ENCODE measurements at regions not wholly inside any gene's neighbourhood (a gene's known extent, or its start where the extent isn't known, plus 50 kb on each side); places are given as distances from the start of the nearest gene placed in this dataset.

DNA sequence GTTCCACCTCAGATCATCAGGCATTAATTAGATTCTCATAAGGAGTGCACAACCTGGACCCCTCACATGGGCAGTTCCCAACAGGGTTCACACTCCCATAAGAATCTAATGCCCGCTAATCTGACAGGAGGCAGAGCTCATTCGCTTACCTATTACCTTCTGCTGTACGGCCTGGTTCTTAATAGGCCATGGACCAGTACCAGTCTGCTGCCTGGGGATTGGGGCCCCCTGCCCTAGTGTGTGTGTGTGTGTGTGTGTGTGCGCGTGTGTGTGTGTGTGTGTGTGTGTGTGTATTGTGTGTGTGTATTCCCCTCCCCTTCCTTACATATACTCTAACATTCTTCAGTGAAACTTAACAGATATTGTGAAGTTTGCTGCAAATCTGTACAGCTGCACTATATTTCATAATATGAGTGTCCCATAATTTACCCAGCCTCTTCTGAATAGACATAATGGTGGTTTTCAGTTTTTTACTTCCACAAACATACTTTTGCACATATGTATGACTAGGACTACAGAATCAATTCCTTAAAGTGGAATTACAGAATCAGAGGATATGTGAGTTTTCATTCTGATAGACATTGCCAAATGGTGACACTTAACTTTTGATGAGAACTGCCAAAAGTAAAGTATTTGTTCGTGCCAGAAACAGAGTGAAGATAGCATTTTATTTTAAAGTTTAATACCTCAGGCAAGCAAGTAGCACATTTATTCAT, 205.2 kb upstream of the EEA1 start:
- no peak overlapping the region for H3K27ac Mint-ChIP-seq
- H3K4me1 Mint-ChIP-seq: peaks cover 16% of the 10 kb centered on the region
- no peak for DNase-seq
- no peak for ATAC-seq
- no peaks in the 10 kb centered on the region for H3K36me3 Mint-ChIP-seq (ENCODE audit: low read depth)
- H3K27me3 Mint-ChIP-seq: peaks cover 9% of the 10 kb centered on the region
- H3K4me3 Mint-ChIP-seq: no peak overlapping the region
- no peaks in the 10 kb centered on the region for H3K9me3 ChIP-seq (ENCODE audit: control insufficient read depth, low read length, poor library complexity, severe bottlenecking)

DNA sequence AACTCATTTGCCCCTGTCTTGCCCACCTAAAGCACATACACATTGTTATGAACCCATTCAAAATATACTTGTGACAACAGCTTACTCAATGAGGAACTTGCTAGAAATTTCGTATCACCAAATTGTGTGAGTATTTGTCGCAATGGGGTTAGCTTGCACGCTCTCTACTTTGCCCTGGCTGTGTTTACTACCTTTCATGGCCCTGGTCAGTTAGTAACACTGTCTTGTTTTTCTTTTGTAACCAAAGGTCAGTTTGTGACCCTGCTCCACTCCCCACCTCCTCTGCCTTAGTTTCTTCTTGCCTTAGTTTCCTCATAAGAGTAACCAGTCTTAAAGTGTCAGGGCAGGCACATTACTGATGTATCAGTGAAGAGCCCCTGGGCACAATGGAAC, 205.8 kb upstream of the EEA1 start:
- no peak overlapping the region for H3K27ac Mint-ChIP-seq
- no peak for DNase-seq
- H3K36me3 Mint-ChIP-seq (ENCODE audit: low read depth): no peaks in the 10 kb centered on the region
- peaks cover 16% of the 10 kb centered on the region for H3K4me1 Mint-ChIP-seq
- peak overlapping the region; percentile 34 for H3K4me3 Mint-ChIP-seq
- H3K9me3 ChIP-seq (ENCODE audit: control insufficient read depth, low read length, poor library complexity, severe bottlenecking): no peaks in the 10 kb centered on the region
- H3K27me3 Mint-ChIP-seq: peaks cover 9% of the 10 kb centered on the region
- ATAC-seq: no peak

DNA sequence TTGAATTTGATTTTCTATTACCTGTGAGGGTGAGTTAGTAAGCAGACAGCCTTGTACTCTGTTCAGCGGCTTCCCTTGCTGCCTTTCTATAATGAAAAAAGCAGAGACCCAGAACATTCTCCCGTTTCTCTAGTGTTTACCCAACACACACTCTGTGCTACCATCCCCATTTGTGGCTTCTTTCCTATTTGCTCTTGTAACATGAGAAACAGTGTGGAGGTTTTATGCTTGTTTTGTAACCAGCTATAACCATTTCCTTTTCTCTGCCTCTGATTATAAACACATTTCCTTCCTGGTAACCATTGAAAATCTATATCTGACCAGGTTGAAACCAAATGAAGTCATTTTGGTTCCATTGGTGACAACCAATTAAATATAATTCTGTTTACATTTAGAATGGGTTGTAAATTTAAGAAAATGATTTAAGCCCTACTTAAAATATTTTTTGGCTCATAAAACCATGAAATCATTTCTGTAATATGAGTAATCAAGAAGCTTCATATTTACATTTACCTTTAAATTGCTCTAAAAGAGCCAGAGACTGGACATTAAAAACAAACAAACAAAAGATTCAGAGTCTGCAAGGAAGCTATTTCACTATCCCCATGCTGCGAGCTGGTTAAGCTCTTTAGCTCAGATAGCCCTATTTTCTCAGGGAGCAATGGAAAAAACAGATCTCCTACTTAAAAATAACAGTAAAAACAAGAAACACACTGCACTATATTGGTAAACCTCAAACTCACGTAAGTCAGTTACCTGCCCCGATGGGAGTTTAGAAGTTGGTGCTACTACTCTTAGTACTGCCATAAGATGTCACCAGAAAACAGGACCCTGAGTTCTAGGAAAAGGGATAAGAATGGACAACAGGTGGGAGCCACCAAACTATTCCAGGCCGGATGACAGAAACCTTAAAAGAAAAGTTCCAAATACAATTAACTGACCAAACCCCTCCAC, 206.5 kb upstream of the EEA1 start:
- Mint-ChIP-seq H3K4me1 (peaks cover 16% of the 10 kb centered on the region), H3K36me3 (ENCODE audit: low read depth) (no peaks in the 10 kb centered on the region), H3K27ac (peak overlapping the region; percentile 45), H3K27me3 (peaks cover 9% of the 10 kb centered on the region), H3K4me3 (peak overlapping the region; percentile 34)
- no peaks in the 10 kb centered on the region for H3K9me3 ChIP-seq (ENCODE audit: control insufficient read depth, low read length, poor library complexity, severe bottlenecking)
- ATAC-seq: no peak
- DNase-seq: no peak

DNA sequence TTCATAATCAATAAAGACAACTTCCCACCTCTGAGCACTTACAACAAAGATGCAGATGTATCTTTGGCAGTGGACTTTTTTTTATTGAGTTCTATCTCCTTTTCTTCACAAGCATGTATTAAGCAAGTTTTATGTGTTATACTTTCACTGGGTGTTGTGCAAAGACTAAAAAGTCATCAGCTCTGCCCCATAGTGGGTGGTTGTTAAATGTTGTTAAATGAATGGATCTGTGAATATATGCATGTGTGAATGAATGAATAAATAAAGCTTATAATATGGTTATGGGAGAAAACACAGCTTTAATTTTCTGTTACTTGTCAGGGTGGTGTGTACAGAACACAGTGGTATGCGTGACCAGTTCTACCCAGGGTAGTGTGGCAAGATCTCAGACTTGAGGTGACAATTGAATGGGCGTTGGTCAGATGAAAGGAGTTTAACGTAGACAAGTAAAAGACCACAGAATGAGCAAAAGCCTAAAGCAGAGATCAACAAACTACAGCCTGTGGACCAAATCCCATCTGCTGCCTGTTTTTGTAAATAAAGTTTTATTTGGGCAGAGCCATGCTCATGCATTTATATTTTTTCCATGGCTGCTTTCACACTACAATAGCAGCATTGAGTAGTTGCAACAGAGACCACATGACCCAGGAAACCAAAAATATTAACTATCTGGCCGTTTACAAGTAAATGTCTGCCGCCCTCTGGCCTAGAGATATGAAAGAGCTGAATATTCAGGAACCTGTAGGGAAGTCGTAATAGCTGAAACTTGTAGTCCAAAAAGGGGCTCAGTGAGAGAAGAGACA, 207.4 kb upstream of the EEA1 start:
- no peaks in the 10 kb centered on the region for H3K36me3 Mint-ChIP-seq (ENCODE audit: low read depth)
- no peak overlapping the region for H3K4me3 Mint-ChIP-seq
- no peaks in the 10 kb centered on the region for H3K9me3 ChIP-seq (ENCODE audit: control insufficient read depth, low read length, poor library complexity, severe bottlenecking)
- peaks cover 16% of the 10 kb centered on the region for H3K4me1 Mint-ChIP-seq
- H3K27ac Mint-ChIP-seq: no peak overlapping the region
- ATAC-seq: no peak
- H3K27me3 Mint-ChIP-seq: peaks cover 9% of the 10 kb centered on the region
- no peak for DNase-seq

DNA sequence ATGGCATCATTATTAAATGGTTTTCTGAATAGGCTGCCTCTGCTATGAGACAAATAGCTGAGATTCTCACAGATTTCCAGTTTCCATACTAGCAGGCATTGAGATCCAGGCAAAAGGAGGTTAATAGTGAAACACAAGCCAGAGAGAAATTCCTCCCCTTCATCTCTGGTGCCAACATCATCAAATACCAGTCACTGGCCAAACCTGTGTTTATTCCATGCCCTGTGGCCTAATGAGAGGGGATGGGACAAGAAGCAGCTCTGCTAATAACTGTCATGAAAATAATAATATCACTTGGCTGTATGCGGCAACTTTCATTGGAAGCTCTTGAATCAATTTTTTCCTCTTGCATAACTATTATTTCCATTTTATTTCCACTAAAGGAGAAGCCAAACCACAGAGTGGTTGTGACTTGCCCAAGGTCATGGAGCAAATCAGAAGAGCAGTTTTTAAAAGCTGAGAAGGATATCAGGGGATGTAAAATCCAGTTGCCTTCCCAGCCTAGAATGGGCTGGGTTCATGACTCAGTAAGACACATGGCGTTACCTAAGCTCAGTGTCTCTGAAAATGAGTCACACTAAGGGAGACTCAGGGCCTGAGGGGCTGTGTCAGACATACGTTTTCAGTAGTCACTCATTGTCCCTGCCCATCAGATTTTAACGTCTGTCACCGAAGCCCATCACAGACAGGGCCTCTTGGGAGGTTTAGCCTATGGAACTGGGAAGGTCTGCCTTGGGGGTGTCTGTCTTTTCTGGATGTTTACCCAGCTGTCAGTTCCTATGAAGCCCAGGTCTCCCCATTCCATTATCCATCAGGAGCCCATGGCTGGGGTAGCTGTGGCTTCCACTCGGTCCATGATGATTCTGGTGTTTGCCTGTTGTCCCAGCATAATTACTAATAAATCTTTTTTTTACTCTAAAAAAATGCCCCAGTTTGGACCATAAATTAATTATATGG, 208.8 kb upstream of the EEA1 start:
- Mint-ChIP-seq H3K4me3 (no peak overlapping the region), H3K27me3 (peaks cover 9% of the 10 kb centered on the region), H3K4me1 (peaks cover 16% of the 10 kb centered on the region), H3K36me3 (ENCODE audit: low read depth) (no peaks in the 10 kb centered on the region), H3K27ac (peak overlapping the region; percentile 29)
- ATAC-seq: peak; percentile 37
- no peak for DNase-seq
- H3K9me3 ChIP-seq (ENCODE audit: control insufficient read depth, low read length, poor library complexity, severe bottlenecking): no peaks in the 10 kb centered on the region

DNA sequence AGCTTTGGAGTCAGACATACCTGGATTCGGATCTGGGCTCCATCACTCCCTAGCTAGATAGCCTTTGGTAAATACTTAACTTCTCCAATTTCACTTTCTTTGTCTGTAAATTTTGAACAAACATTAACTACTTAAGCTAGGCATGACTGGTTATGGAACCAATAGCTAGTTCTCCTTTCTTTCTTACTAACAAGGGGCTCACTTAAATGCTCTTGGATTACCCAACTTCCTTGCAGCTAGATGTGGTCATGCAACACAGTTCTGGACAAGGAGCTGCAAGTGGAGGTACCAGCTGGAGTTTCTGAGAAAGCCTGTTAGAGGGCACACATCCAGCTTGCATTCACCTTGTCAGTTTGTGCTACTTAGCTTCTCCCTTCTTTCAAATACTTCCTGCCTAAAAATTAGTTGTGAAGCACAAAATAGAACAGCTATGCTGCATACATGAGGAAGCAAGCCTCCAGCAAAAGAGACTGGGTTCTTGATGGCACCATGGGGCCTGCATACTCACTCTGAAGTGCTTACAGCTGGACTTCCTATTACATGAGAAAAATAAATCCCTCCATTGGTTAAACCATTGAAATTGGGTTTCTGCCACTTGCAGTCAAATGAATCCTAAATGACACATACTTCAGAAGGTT, 210.1 kb upstream of the EEA1 start:
- Mint-ChIP-seq H3K27ac (peak overlapping the region; percentile 46), H3K4me1 (peaks cover 16% of the 10 kb centered on the region), H3K36me3 (ENCODE audit: low read depth) (no peaks in the 10 kb centered on the region), H3K27me3 (peaks cover 9% of the 10 kb centered on the region), H3K4me3 (peak overlapping the region; percentile 1)
- DNase-seq (no peak), ATAC-seq (peak; percentile 46)
- H3K9me3 ChIP-seq (ENCODE audit: control insufficient read depth, low read length, poor library complexity, severe bottlenecking): no peaks in the 10 kb centered on the region

DNA sequence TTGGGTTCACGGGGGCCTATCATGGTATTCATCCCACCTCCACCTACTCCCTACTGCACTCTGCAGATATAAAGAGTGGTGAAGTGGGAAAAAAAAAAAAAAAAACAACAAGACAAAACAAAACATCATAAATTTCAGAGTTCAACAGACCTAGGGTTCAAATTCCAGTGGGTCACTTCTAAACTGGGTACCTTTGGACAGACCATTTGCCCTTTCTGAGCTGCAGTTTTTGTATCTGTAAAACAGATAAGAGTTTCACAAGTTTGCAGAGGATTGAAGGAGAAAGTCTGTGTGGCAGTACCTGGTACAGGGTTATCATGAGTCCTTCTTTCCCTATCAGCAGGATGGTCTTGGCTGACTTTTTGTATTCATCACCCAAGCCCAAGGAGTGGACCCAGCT, 211.2 kb upstream of the EEA1 start:
- H3K27me3 Mint-ChIP-seq: peaks cover 6% of the 10 kb centered on the region
- no peaks in the 10 kb centered on the region for H3K9me3 ChIP-seq (ENCODE audit: control insufficient read depth, low read length, poor library complexity, severe bottlenecking)
- no peaks in the 10 kb centered on the region for H3K36me3 Mint-ChIP-seq (ENCODE audit: low read depth)
- no peak for DNase-seq
- no peak for ATAC-seq
- no peak overlapping the region for H3K4me3 Mint-ChIP-seq
- H3K27ac Mint-ChIP-seq: no peak overlapping the region
- H3K4me1 Mint-ChIP-seq: peaks cover 12% of the 10 kb centered on the region

DNA sequence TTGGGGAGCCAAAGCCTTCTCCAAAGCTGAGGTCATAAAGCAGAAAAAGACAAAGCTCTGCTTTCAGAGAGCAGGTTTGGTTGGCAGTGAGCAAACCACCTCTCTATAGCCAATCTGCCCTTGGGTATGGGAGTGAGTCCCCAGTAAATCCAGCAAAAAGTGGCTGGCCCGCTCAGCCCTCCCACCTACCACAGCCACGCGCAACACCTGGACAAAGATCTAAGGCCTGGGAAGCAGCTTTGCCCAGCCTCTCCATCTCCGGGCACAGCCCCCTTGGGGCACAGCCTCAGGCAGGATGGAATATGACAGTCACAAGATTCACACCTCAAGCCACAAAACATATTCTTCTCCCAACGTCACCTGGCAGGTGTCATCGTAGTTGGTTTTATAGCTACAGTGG, 211.7 kb upstream of the EEA1 start:
- Mint-ChIP-seq H3K27ac (no peak overlapping the region), H3K36me3 (ENCODE audit: low read depth) (no peaks in the 10 kb centered on the region), H3K4me1 (peaks cover 7% of the 10 kb centered on the region), H3K4me3 (no peak overlapping the region), H3K27me3 (peaks cover 3% of the 10 kb centered on the region)
- H3K9me3 ChIP-seq (ENCODE audit: control insufficient read depth, low read length, poor library complexity, severe bottlenecking): no peaks in the 10 kb centered on the region
- DNase-seq (no peak), ATAC-seq (no peak)

DNA sequence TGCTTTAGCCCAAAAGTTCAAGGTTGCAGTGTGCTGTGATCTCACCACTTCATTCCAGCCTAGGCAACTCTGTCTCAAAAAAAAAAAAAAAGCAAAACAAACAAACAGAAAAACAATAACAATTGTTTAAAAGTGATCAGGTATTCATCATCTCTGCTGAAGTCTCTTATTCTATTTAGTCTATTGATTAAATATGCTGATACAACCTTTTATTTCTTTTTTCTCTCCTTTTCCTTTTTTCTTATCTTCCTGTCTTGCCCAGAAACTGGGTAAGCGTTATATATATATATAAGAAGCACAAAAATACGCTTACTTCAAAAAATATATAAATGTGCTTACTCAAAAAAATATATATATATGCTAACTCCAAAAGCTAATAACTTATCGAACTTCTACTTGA, 213.8 kb upstream of the EEA1 start:
- no peak overlapping the region for H3K4me3 Mint-ChIP-seq
- ATAC-seq (no peak), DNase-seq (no peak)
- no peaks in the 10 kb centered on the region for H3K36me3 Mint-ChIP-seq (ENCODE audit: low read depth)
- H3K4me1 Mint-ChIP-seq: peaks cover 3% of the 10 kb centered on the region
- no peak overlapping the region for H3K27ac Mint-ChIP-seq
- peaks cover 7% of the 10 kb centered on the region for H3K27me3 Mint-ChIP-seq
- no peaks in the 10 kb centered on the region for H3K9me3 ChIP-seq (ENCODE audit: control insufficient read depth, low read length, poor library complexity, severe bottlenecking)

DNA sequence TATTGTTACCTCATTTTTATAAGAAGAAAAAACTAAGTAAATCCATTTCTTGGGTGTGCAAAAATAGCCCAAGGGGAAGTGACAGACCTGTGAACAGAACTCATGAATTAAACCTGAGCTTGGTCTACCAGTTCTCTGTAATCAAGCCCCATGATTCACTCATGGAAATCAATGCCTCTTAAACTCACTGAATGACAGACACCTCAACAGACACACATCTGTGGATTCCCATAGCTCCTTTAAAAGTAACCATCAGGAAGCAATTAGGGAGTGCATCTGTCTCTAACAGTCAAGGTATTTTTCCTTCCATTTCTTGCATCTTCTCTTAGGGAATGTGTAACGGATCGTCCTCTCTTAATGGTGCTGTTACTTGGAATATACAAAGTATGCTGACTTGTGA, 215.0 kb upstream of the EEA1 start:
- H3K9me3 ChIP-seq (ENCODE audit: control insufficient read depth, low read length, poor library complexity, severe bottlenecking): no peaks in the 10 kb centered on the region
- peaks cover 13% of the 10 kb centered on the region for H3K27me3 Mint-ChIP-seq
- no peak overlapping the region for H3K27ac Mint-ChIP-seq
- H3K36me3 Mint-ChIP-seq (ENCODE audit: low read depth): no peaks in the 10 kb centered on the region
- H3K4me3 Mint-ChIP-seq: no peak overlapping the region
- DNase-seq: no peak
- no peaks in the 10 kb centered on the region for H3K4me1 Mint-ChIP-seq
- ATAC-seq: no peak

DNA sequence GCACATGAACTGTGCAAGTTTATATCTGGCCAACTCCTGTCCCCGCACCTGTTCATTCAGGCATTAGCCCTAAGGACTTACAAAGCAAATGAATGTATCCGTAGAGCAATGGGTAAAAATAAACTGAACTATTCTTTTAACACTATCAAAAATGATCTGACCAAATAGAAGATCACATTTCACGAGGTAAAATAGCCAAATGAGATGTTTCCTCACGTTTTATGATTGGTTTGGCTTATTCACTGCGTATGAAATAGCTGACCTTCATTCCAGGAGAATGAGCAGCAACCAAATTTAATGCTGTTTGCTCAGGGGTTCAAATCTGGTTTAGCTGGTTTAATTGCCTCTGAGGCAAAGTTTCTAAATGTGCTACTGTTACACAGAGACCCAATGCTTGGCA, 216.0 kb upstream of the EEA1 start:
- no peak for ATAC-seq
- H3K27me3 Mint-ChIP-seq: peaks cover 13% of the 10 kb centered on the region
- H3K4me1 Mint-ChIP-seq: no peaks in the 10 kb centered on the region
- no peak for DNase-seq
- no peaks in the 10 kb centered on the region for H3K36me3 Mint-ChIP-seq (ENCODE audit: low read depth)
- H3K4me3 Mint-ChIP-seq: no peak overlapping the region
- H3K9me3 ChIP-seq (ENCODE audit: control insufficient read depth, low read length, poor library complexity, severe bottlenecking): no peaks in the 10 kb centered on the region
- H3K27ac Mint-ChIP-seq: no peak overlapping the region
